H9 (cell line): ENCODE measurements at regions not wholly inside any gene's neighbourhood (a gene's known extent, or its start where the extent isn't known, plus 50 kb on each side); places are given as distances from the start of the nearest gene placed in this dataset.
A peak's percentile ranks its signal among the peaks of the same experiment; 100 is the strongest.

Source experiments
- DNase-seq: peaks from one replicate; pipeline ENCODE4 v3.0.0-alpha.2; 2017
- H2AFZ ChIP-seq: one replicate; pipeline ENCODE4 v1.6.1; 2013; ENCODE audit warnings: mild to moderate bottlenecking, low read length, control low read depth, moderate library complexity
- H2AK5ac ChIP-seq: 2 replicates; pipeline ENCODE4 v1.6.1; 2013; ENCODE audit warnings: low read length, control low read depth, mixed read lengths; ENCODE audit not compliant: insufficient read length
- H2BK120ac ChIP-seq: one replicate; pipeline ENCODE4 v1.6.1; 2013; ENCODE audit warnings: low read depth, mild to moderate bottlenecking, low read length, control low read depth, inconsistent platforms; ENCODE audit not compliant: poor library complexity, severe bottlenecking
- H2BK12ac ChIP-seq: 2 replicates; pipeline ENCODE4 v1.6.1; 2013; ENCODE audit warnings: low read length, control low read depth, mixed read lengths, low read depth; ENCODE audit not compliant: insufficient read length
- H2BK15ac ChIP-seq: 2 replicates; pipeline ENCODE4 v1.6.1; 2013; ENCODE audit warnings: low read depth, low read length, control low read depth
- H2BK20ac ChIP-seq: one replicate; pipeline ENCODE4 v1.6.1; 2013; ENCODE audit warnings: low read depth, mild to moderate bottlenecking, low read length, control low read depth, inconsistent platforms; ENCODE audit not compliant: poor library complexity, severe bottlenecking
- H2BK5ac ChIP-seq: 2 replicates; pipeline ENCODE4 v1.6.1; 2013; ENCODE audit warnings: low read length, control low read depth, mixed read lengths; ENCODE audit not compliant: insufficient read length
- H3K14ac ChIP-seq: 2 replicates; pipeline ENCODE4 v1.6.1; 2013; ENCODE audit warnings: low read length, control low read depth; ENCODE audit not compliant: insufficient read depth
- H3K18ac ChIP-seq: 2 replicates; pipeline ENCODE4 v1.6.1; 2013; ENCODE audit warnings: low read depth, mild to moderate bottlenecking, mixed read lengths, low read length, control low read depth; ENCODE audit not compliant: insufficient read length
- H3K23ac ChIP-seq: 2 replicates; pipeline ENCODE4 v1.6.1; 2013; ENCODE audit warnings: low read length, control low read depth, mixed read lengths, low read depth; ENCODE audit not compliant: insufficient read length
- H3K23me2 ChIP-seq: 2 replicates; pipeline ENCODE4 v1.6.1; 2013; ENCODE audit warnings: low read depth, mild to moderate bottlenecking, mixed read lengths, low read length, control low read depth; ENCODE audit not compliant: insufficient read length, poor library complexity, severe bottlenecking
- H3K27ac ChIP-seq: 2 replicates; pipeline ENCODE4 v1.5.1; 2013; ENCODE audit warnings: low read length, control low read depth, mixed read lengths, low read depth; ENCODE audit not compliant: insufficient read length
- H3K27me3 ChIP-seq: 2 replicates; pipeline ENCODE4 v1.6.1; 2013; ENCODE audit warnings: low read length, control low read depth, inconsistent platforms; ENCODE audit not compliant: insufficient read depth
- H3K4ac ChIP-seq: 2 replicates; pipeline ENCODE4 v1.6.1; 2013; ENCODE audit warnings: low read depth, mild to moderate bottlenecking, control low read depth, inconsistent platforms, low read length, moderate library complexity
- H3K4me1 ChIP-seq: 2 replicates; pipeline ENCODE4 v1.6.1; 2013; ENCODE audit warnings: low read length, control low read depth, inconsistent platforms; ENCODE audit not compliant: insufficient read depth
- H3K4me2 ChIP-seq: 2 replicates; pipeline ENCODE4 v1.6.1; 2013; ENCODE audit warnings: low read length, control low read depth, mixed read lengths; ENCODE audit not compliant: insufficient read length, insufficient read depth
- H3K56ac ChIP-seq: 2 replicates; pipeline ENCODE4 v1.6.1; 2013; ENCODE audit warnings: low read depth, mild to moderate bottlenecking, mixed read lengths, low read length, control low read depth; ENCODE audit not compliant: insufficient read length
- H3K79me1 ChIP-seq: 2 replicates; pipeline ENCODE4 v1.6.1; 2013; ENCODE audit warnings: low read depth, mild to moderate bottlenecking, moderate library complexity, low read length, control low read depth, inconsistent platforms; ENCODE audit not compliant: insufficient read depth, poor library complexity, severe bottlenecking
- H3K79me2 ChIP-seq: 2 replicates; pipeline ENCODE4 v1.6.1; 2013; ENCODE audit warnings: low read length, control low read depth, inconsistent platforms; ENCODE audit not compliant: insufficient read depth
- H3K9ac ChIP-seq: 2 replicates; pipeline ENCODE4 v1.6.1; 2013; ENCODE audit warnings: low read length, control low read depth, mixed read lengths; ENCODE audit not compliant: insufficient read length; ENCODE audit errors: extremely low read depth
- H3K9me3 ChIP-seq: one replicate; pipeline ENCODE4 v1.6.1; 2013; ENCODE audit warnings: low read depth, low read length, inconsistent platforms; ENCODE audit not compliant: control insufficient read depth
- H3T11ph ChIP-seq: one replicate; pipeline ENCODE4 v1.6.1; 2013; ENCODE audit warnings: mild to moderate bottlenecking, low read length, control low read depth, inconsistent platforms
- H4K20me1 ChIP-seq: one replicate; pipeline ENCODE4 v1.6.1; 2013; ENCODE audit not compliant: control insufficient read depth, insufficient read length, insufficient read depth
- H4K5ac ChIP-seq: 2 replicates; pipeline ENCODE4 v1.6.1; 2013; ENCODE audit warnings: low read depth, mild to moderate bottlenecking, mixed read lengths, low read length, control low read depth; ENCODE audit not compliant: insufficient read length
- H4K8ac ChIP-seq: replicated peaks from 2 replicates; pipeline ENCODE4 v1.6.1; 2013; ENCODE audit warnings: low read length, control low read depth, mixed read lengths, low read depth; ENCODE audit not compliant: insufficient read length
- H4K91ac ChIP-seq: 2 replicates; pipeline ENCODE4 v1.6.1; 2013; ENCODE audit warnings: low read depth, mild to moderate bottlenecking, moderate library complexity, mixed read lengths, low read length, control low read depth; ENCODE audit not compliant: insufficient read length
- H3K27ac Mint-ChIP-seq, 3 experiments: 2 replicates in 2 of 3; 3 replicates in 1 of 3; pipeline ENCODE4 v1.8.0; 2020 to 2021; ENCODE audit warnings: mixed read lengths in 3 of 3, mild to moderate bottlenecking in 1 of 3, moderate library complexity in 1 of 3
- H3K27me3 Mint-ChIP-seq: 2 replicates; pipeline ENCODE4 v1.8.0; 2021; ENCODE audit warnings: low read depth, mild to moderate bottlenecking, moderate library complexity, mixed read lengths
- H3K36me3 Mint-ChIP-seq, 3 experiments: 2 replicates in 2 of 3; 3 replicates in 1 of 3; pipeline ENCODE4 v1.8.0; 2020 to 2021; ENCODE audit warnings: low read depth in 3 of 3, mixed read lengths in 3 of 3; ENCODE audit not compliant: insufficient read depth in 1 of 3
- H3K4me1 Mint-ChIP-seq, 2 experiments: 2 replicates each; pipeline ENCODE4 v1.8.0; 2020; ENCODE audit warnings: mixed read lengths in 2 of 2
- H3K4me3 Mint-ChIP-seq, 2 experiments: 2 replicates in 1 of 2; 3 replicates in 1 of 2; pipeline ENCODE4 v1.8.0; 2020 to 2021; ENCODE audit warnings: mild to moderate bottlenecking in 2 of 2, mixed read lengths in 2 of 2, moderate library complexity in 1 of 2
- H3K9me3 Mint-ChIP-seq, 2 experiments: 2 replicates in 1 of 2; 3 replicates in 1 of 2; pipeline ENCODE4 v1.8.0; 2020; ENCODE audit warnings: mild to moderate bottlenecking in 2 of 2, mixed read lengths in 2 of 2, moderate library complexity in 1 of 2
- WGBS: extraction: QIAGEN DNeasy Blood & Tissue Kit; methylation state at CpG from one replicate; pipeline ENCODE4 v1.1.7; 2013; ENCODE audit warnings: missing lambda C conversion rate, low lambda C conversion rate, mixed read lengths; ENCODE audit not compliant: insufficient read length; ENCODE audit errors: extremely low coverage; 5-methylcytosine and 5-hydroxymethylcytosine counted together
- TF ChIP-seq, protein P1 (sequence below): fragments of 200-600 bp; sonication (generic); conservative IDR thresholded peaks from 3 replicates; pipeline ENCODE4 v1.8.0; 2021; ENCODE audit warnings: antibody characterized with exemption, mild to moderate bottlenecking

DNA sequence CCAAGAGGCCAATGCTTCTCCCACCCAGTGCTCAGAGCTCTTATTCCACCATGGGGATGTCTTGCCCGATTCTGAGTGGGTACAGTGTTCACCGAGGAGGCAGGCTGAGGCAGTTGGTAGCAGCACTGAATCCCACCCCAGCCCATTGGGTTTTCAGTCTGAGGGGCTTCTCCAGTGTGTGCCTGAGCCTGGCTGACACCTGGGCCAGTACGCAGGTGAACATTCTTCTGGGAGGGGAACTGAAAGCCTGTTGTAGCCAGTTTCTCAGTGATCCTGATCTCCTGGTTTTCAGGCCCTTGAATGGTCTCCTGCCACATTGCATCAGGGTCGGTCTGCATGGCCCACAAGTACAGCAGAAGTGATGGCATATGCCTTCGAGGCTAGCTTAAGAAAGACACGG is 98.2 kb downstream of the TMEM17 start:
- H4K8ac ChIP-seq: no peak overlapping the region
- Mint-ChIP-seq H3K9me3 (peaks cover 27 to 29% of the 10 kb centered on the region in 2 experiments), H3K27me3 (no peaks in the 10 kb centered on the region), H3K36me3 (peaks cover 0 to 37% (median 21%) of the 10 kb centered on the region in 3 experiments; a peak in 6 of 7 replicates), H3K4me1 (peaks cover 37 to 49% of the 10 kb centered on the region in 2 experiments), H3K27ac (peak overlapping the region in 1 of 3 experiments; percentile 45; a peak in 2 of 7 replicates), H3K4me3 (no peak overlapping the region)
- TF ChIP-seq, protein P1, sequence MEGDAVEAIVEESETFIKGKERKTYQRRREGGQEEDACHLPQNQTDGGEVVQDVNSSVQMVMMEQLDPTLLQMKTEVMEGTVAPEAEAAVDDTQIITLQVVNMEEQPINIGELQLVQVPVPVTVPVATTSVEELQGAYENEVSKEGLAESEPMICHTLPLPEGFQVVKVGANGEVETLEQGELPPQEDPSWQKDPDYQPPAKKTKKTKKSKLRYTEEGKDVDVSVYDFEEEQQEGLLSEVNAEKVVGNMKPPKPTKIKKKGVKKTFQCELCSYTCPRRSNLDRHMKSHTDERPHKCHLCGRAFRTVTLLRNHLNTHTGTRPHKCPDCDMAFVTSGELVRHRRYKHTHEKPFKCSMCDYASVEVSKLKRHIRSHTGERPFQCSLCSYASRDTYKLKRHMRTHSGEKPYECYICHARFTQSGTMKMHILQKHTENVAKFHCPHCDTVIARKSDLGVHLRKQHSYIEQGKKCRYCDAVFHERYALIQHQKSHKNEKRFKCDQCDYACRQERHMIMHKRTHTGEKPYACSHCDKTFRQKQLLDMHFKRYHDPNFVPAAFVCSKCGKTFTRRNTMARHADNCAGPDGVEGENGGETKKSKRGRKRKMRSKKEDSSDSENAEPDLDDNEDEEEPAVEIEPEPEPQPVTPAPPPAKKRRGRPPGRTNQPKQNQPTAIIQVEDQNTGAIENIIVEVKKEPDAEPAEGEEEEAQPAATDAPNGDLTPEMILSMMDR: no peak
- H2BK20ac ChIP-seq: no peak overlapping the region
- no peak overlapping the region for H2AFZ ChIP-seq
- H3K79me1 ChIP-seq: no peaks in the 10 kb centered on the region
- H3K27me3 ChIP-seq: no peaks in the 10 kb centered on the region
- H3K27ac ChIP-seq: no peak overlapping the region
- H3K4ac ChIP-seq: no peak overlapping the region
- H4K91ac ChIP-seq: no peak overlapping the region
- DNase-seq: no peak
- no peak overlapping the region for H3K9ac ChIP-seq
- H3T11ph ChIP-seq: no peak overlapping the region
- H3K18ac ChIP-seq: no peak overlapping the region
- no peaks in the 10 kb centered on the region for H3K79me2 ChIP-seq
- H4K20me1 ChIP-seq: no peaks in the 10 kb centered on the region
- no peak overlapping the region for H2AK5ac ChIP-seq
- H3K9me3 ChIP-seq: no peaks in the 10 kb centered on the region
- H3K14ac ChIP-seq: no peak overlapping the region
- no peak overlapping the region for H2BK15ac ChIP-seq
- H3K23me2 ChIP-seq: no peaks in the 10 kb centered on the region
- H4K5ac ChIP-seq: no peak overlapping the region
- H3K4me2 ChIP-seq: no peak overlapping the region
- H3K23ac ChIP-seq: no peak overlapping the region
- no peak overlapping the region for H2BK5ac ChIP-seq
- peaks cover 4% of the 10 kb centered on the region; the same call in 1 of the 2 replicates for H3K4me1 ChIP-seq
- H3K56ac ChIP-seq: no peak overlapping the region
- no peak overlapping the region for H2BK12ac ChIP-seq
- H2BK120ac ChIP-seq: no peak overlapping the region
- no CpG with 5 or more reads among the region's 6 CpGs for WGBS
